ENCODE measurements at regions not wholly inside any gene's neighbourhood (a gene's known extent, or its start where the extent isn't known, plus 50 kb on each side); places are given as distances from the start of the nearest gene placed in this dataset.
"Not testable (repeated sequence)": the region's sequence is repeated elsewhere in the genome, so short reads cannot be mapped to it uniquely, and the experiment has no call there.

DNA sequence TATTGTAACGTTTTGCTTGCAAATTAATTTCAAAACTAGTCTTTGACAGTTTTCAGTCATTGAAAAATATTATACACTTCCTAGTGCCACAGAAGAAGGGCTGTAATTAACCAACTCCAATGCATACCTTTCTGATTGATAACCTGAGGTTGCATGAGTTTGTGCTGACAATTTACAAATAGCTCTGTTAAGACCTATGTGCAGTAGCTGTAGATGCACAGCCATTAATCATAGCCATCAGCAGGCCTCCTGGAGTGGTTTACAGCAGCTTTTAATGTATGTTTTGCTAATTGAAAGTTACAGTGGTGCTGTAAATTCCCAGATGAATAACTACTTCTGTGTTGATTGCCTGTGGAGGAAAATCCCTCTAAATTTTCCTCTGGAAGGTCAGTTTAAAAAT is 758.1 kb downstream of the SH3BGRL start:
- intact Hi-C loops (cut with DNase I): no loop called here
- no peaks in the 10 kb centered on the region for H3K36me3 ChIP-seq

DNA sequence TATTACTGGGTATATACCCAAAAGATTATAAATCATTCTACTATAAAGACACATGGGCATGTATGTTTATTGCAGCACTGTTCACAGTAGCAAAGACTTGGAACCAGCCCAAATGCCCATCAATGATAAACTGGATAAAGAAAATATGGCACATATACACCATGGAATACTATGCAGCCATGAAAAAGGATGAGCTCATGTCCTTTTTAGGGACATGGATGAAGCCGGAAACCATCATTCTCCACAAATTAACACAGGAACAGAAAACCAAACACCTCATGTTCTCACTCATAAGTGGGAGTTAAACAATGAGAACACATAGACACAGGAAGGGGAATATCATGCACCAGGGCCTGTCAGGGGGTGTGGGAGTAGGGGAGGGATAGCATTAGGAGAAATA is 772.5 kb downstream of the SH3BGRL start:
- H3K27ac ChIP-seq; DNase-seq; H3K9ac ChIP-seq (ENCODE audit: low read depth in 2 of 2, low read length in 2 of 2); H3K9me3 ChIP-seq; H3K4me3 ChIP-seq; H3K36me3 ChIP-seq; H3K4me1 ChIP-seq; H3K27me3 ChIP-seq; intact Hi-C loops (cut with DNase I): not testable (repeated sequence)

More for the DNA sequence above, 758.1 kb downstream of the SH3BGRL start:
- DNase-seq: no peak
- Histone ChIP-seq H3K9me3 (no peaks in the 10 kb centered on the region), H3K9ac (ENCODE audit: low read depth in 2 of 2, low read length in 2 of 2) (no peak overlapping the region), H3K4me1 (no peaks in the 10 kb centered on the region), H3K27ac (no peak overlapping the region), H3K27me3 (no peaks in the 10 kb centered on the region), H3K4me3 (no peak overlapping the region)
- no peak for TF ChIP-seq CTCF (IDR thresholded peaks at IDR 0.05)

- no peak for DNase-seq
- Histone ChIP-seq H3K4me3 (no peak overlapping the region), H3K27ac (no peak overlapping the region), H3K9me3 (no peaks in the 10 kb centered on the region), H3K4me1 (no peaks in the 10 kb centered on the region), H3K27me3 (no peaks in the 10 kb centered on the region), H3K9ac (ENCODE audit: low read depth in 2 of 2, low read length in 2 of 2) (no peak overlapping the region), H3K36me3 (no peaks in the 10 kb centered on the region)
- TF ChIP-seq CTCF (IDR thresholded peaks at IDR 0.05): no peak
- intact Hi-C loops (cut with DNase I): no loop called here
Observed at GRCh38 chrX:81979806-81980515, 778.1 kb downstream of the SH3BGRL start.

DNA sequence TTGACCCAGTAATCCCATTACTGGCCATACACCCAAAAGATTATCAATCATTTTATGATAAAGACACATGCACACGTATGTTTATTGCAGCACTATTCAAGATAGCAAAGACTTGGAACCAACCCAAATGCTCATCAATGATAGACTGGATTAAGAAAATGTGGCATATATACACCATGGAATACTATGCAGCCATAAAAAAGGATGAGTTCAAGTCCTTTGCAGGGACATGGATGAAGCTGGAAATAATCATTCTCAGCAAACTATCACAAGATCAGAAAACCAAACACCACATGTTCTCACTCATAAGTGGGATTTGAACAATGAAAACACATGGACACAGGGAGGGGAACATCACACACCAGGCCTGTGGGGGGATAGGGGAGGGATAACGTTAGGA is 785.3 kb downstream of the SH3BGRL start:
- H3K27me3 ChIP-seq; H3K27ac ChIP-seq; intact Hi-C loops (cut with DNase I); H3K4me1 ChIP-seq; H3K9ac ChIP-seq (ENCODE audit: low read depth in 2 of 2, low read length in 2 of 2); H3K4me3 ChIP-seq; H3K9me3 ChIP-seq; H3K36me3 ChIP-seq; DNase-seq: not testable (repeated sequence)

DNA sequence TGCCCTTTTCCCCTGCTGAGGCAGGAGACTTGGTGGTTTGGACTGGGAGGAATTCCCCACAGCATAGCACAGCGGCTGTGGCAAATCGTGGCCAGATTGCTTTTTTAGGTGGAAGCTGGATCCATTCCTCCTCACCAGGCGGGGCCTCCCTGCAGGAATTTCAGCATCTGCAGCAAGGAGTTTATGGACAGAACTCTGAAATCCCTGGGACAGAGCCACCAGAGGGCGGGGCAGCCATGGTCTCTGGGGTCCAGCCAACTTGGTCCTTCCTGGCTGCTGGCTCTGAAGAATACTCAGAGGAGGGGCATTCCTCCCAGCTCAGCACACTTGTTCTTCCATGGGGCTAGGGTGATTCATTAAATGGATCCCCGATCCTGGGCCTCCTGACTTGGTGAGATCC is 794.3 kb downstream of the SH3BGRL start:
- no peak for DNase-seq
- no peaks in the 10 kb centered on the region for H3K27me3 ChIP-seq
- no peaks in the 10 kb centered on the region for H3K36me3 ChIP-seq
- H3K9me3 ChIP-seq: no peaks in the 10 kb centered on the region
- no peak overlapping the region for H3K27ac ChIP-seq
- no peaks in the 10 kb centered on the region for H3K4me1 ChIP-seq
- no peak for TF ChIP-seq CTCF (IDR thresholded peaks at IDR 0.05)
- no peak overlapping the region for H3K4me3 ChIP-seq
- H3K9ac ChIP-seq (ENCODE audit: low read depth in 2 of 2, low read length in 2 of 2): no peak overlapping the region
- intact Hi-C loops (cut with DNase I): no loop called here

GRCh38 chrX:82029571-82030218 is 827.8 kb downstream of the SH3BGRL start:
- no peak for TF ChIP-seq CTCF (IDR thresholded peaks at IDR 0.05)
- H3K4me1 ChIP-seq: no peaks in the 10 kb centered on the region
- no peak overlapping the region for H3K4me3 ChIP-seq
- intact Hi-C loops (cut with DNase I): no loop called here
- H3K36me3 ChIP-seq: no peaks in the 10 kb centered on the region
- no peaks in the 10 kb centered on the region for H3K27me3 ChIP-seq
- no peaks in the 10 kb centered on the region for H3K9me3 ChIP-seq
- no peak for DNase-seq
- H3K9ac ChIP-seq (ENCODE audit: low read depth in 2 of 2, low read length in 2 of 2): no peak overlapping the region
- H3K27ac ChIP-seq: no peak overlapping the region

Data from colonic mucosa (tissue), 4 donors.